Cardiac fibroblast (primary cell): ENCODE measurements at regions not wholly inside any gene's neighbourhood (a gene's known extent, or its start where the extent isn't known, plus 50 kb on each side); places are given as distances from the start of the nearest gene placed in this dataset.
"Not testable (repeated sequence)": the region's sequence is repeated elsewhere in the genome, so short reads cannot be mapped to it uniquely, and the experiment has no call there.

Experiments used
- DNase-seq, 2 donors: peaks; one replicate each; pipeline versions ENCODE4 v3.0.0 to v3.0.0-alpha.2; 2010; ENCODE audit warnings: low read depth in 2 of 2
- H3K4me3 ChIP-seq, 2 donors: replicated peaks in 1 of 2; 1 replicate in 1 of 2; 2 replicates in 1 of 2; pipeline ENCODE4 v1.5.1; 2011; ENCODE audit warnings: low read depth in 2 of 2, low read length in 2 of 2, mild to moderate bottlenecking in 2 of 2, moderate library complexity in 1 of 2
- CTCF ChIP-seq: IDR thresholded peaks from one replicate; pipeline ENCODE4 v1.5.1; 2011; ENCODE audit warnings: low read depth, mild to moderate bottlenecking, low read length, inconsistent platforms

GRCh38 chrY:19433059-19433458, 311.5 kb downstream of the KDM5D start:
- peak; percentile 21 for TF ChIP-seq CTCF
- peak; percentile 56 to 68 for DNase-seq
- no peak overlapping the region for H3K4me3 ChIP-seq

GRCh38 chrY:19427736-19428518, 316.6 kb downstream of the KDM5D start:
- H3K4me3 ChIP-seq: no peak overlapping the region
- no peak for TF ChIP-seq CTCF
- DNase-seq: peak in 1 of 2 donors; percentile 14

- not testable (repeated sequence) for DNase-seq, H3K4me3 ChIP-seq
Measured at GRCh38 chrY:19427191-19427590, 317.3 kb downstream of the KDM5D start.

- no peak for TF ChIP-seq CTCF
- no peak overlapping the region for H3K4me3 ChIP-seq
- DNase-seq: peak in 1 of 2 donors; percentile 53
Measured at GRCh38 chrY:19410980-19411766, 333.4 kb downstream of the KDM5D start.

GRCh38 chrY:19406246-19406645, 338.3 kb downstream of the KDM5D start:
- TF ChIP-seq CTCF: no peak
- no peak overlapping the region for H3K4me3 ChIP-seq
- no peak for DNase-seq

- H3K4me3 ChIP-seq: no peak overlapping the region
- DNase-seq: no peak
- TF ChIP-seq CTCF: no peak
Measured at GRCh38 chrY:19405598-19405997, 338.9 kb downstream of the KDM5D start.

- DNase-seq: no peak
- no peak overlapping the region for H3K4me3 ChIP-seq
- TF ChIP-seq CTCF: no peak
Measured at GRCh38 chrY:19392876-19393275, 351.6 kb downstream of the KDM5D start.
